Stimulated activated naive CD4-positive, alpha-beta T cell (primary cell): ENCODE measurements at regions not wholly inside any gene's neighbourhood (a gene's known extent, or its start where the extent isn't known, plus 50 kb on each side); places are given as distances from the start of the nearest gene placed in this dataset.
"Not testable (repeated sequence)": the region's sequence is repeated elsewhere in the genome, so short reads cannot be mapped to it uniquely, and the experiment has no call there.

Source experiments
- DNase-seq, 6 experiments: peaks; one replicate each; lab custom pipeline; 2025; lab: John Stamatoyannopoulos, UW

- no peak for DNase-seq
These were observed 357.2 kb downstream of the DLEU7 start for GRCh38 chr13:50485979-50486935.

- no peak for DNase-seq
These were observed 349.8 kb downstream of the DLEU7 start for GRCh38 chr13:50493683-50494082.

- DNase-seq, result no peak
These were observed 349.4 kb downstream of the DLEU7 start for GRCh38 chr13:50494138-50494537.

- not testable (repeated sequence) for DNase-seq
These were observed 340.3 kb downstream of the DLEU7 start for GRCh38 chr13:50503212-50503611.

GRCh38 chr13:50509167-50509566 is 334.3 kb downstream of the DLEU7 start:
- DNase-seq, result no peak

GRCh38 chr13:50509771-50510441 is 333.6 kb downstream of the DLEU7 start:
- DNase-seq, result no peak

GRCh38 chr13:50510885-50511545 is 332.5 kb downstream of the DLEU7 start:
- not testable (repeated sequence) for DNase-seq

- DNase-seq, result no peak
These were observed 331.6 kb downstream of the DLEU7 start for GRCh38 chr13:50511877-50512341.

GRCh38 chr13:50512474-50513299 is 330.8 kb downstream of the DLEU7 start:
- DNase-seq, result peak in 3 of 6 experiments; percentile 9 to 30 (median 11)

GRCh38 chr13:50513300-50513877 is 330.1 kb downstream of the DLEU7 start:
- no peak for DNase-seq

GRCh38 chr13:50514249-50514648 is 329.2 kb downstream of the DLEU7 start:
- DNase-seq, result no peak

- DNase-seq, result no peak
These were observed 325.4 kb downstream of the DLEU7 start for GRCh38 chr13:50518131-50518530.

- no peak for DNase-seq
These were observed 324.7 kb downstream of the DLEU7 start for GRCh38 chr13:50518781-50519201.

- no peak for DNase-seq
These were observed 323.6 kb downstream of the DLEU7 start for GRCh38 chr13:50519866-50520265.

GRCh38 chr13:50521006-50521830 is 322.3 kb downstream of the DLEU7 start:
- no peak for DNase-seq

GRCh38 chr13:50521831-50522149 is 321.7 kb downstream of the DLEU7 start:
- DNase-seq, result no peak

- no peak for DNase-seq
These were observed 321.0 kb downstream of the DLEU7 start for GRCh38 chr13:50522506-50522905.

- no peak for DNase-seq
These were observed 320.2 kb downstream of the DLEU7 start for GRCh38 chr13:50523307-50523706.

GRCh38 chr13:50524560-50524959 is 318.9 kb downstream of the DLEU7 start:
- no peak for DNase-seq

GRCh38 chr13:50526661-50527071 is 316.8 kb downstream of the DLEU7 start:
- no peak for DNase-seq
